ENCODE measurements at regions not wholly inside any gene's neighbourhood (a gene's known extent, or its start where the extent isn't known, plus 50 kb on each side); places are given as distances from the start of the nearest gene placed in this dataset.

- no peak overlapping the region for H2AFZ ChIP-seq
- TF ChIP-seq CTCF (IDR thresholded peaks at IDR 0.05; ENCODE audit: poor library complexity), result no peak
Observed at GRCh38 chr9:106130374-106130773, 436.0 kb downstream of the TMEM38B start.

GRCh38 chr9:106143781-106144180 is 449.4 kb downstream of the TMEM38B start:
- no peaks in the 10 kb centered on the region for H3K79me2 ChIP-seq

More at GRCh38 chr9:106130374-106130773, 436.0 kb downstream of the TMEM38B start:
- H3K4me2 ChIP-seq, result no peak overlapping the region
- H3K4me1 ChIP-seq (ENCODE audit: insufficient read depth), result no peaks in the 10 kb centered on the region
- no peaks in the 10 kb centered on the region for H3K27me3 ChIP-seq
- no peaks in the 10 kb centered on the region for H4K20me1 ChIP-seq (ENCODE audit: insufficient read depth, poor library complexity, severe bottlenecking)
- no peaks in the 10 kb centered on the region for H3K36me3 ChIP-seq (replicated peaks; ENCODE audit: insufficient read depth, low read depth)
- H3K79me2 ChIP-seq, result no peaks in the 10 kb centered on the region
- no peaks in the 10 kb centered on the region for H3K9me2 ChIP-seq (replicated peaks; ENCODE audit: insufficient read depth)
- H3K27ac ChIP-seq, result no peak overlapping the region
- no peak for DNase-seq (ENCODE audit: low spot score)
- no peak overlapping the region for H3K4me3 ChIP-seq
- WGBS (ENCODE audit: low lambda C conversion rate, missing lambda C conversion rate), result 89% methylated on average over 2 of the region's 2 CpGs
- H3K9me3 ChIP-seq (ENCODE audit: low read depth), result no peaks in the 10 kb centered on the region

GRCh38 chr9:106146066-106146840 is 451.9 kb downstream of the TMEM38B start:
- 75% methylated on average over 6 of the region's 6 CpGs for WGBS (ENCODE audit: low lambda C conversion rate, missing lambda C conversion rate)

More at GRCh38 chr9:106143781-106144180, 449.4 kb downstream of the TMEM38B start:
- Histone ChIP-seq H3K27ac (no peak overlapping the region), H3K9me2 (replicated peaks; ENCODE audit: insufficient read depth) (no peaks in the 10 kb centered on the region), H3K36me3 (replicated peaks; ENCODE audit: insufficient read depth, low read depth) (no peaks in the 10 kb centered on the region), H3K9me3 (ENCODE audit: low read depth) (no peaks in the 10 kb centered on the region), H3K4me2 (no peak overlapping the region), H3K4me1 (ENCODE audit: insufficient read depth) (no peaks in the 10 kb centered on the region), H2AFZ (no peak overlapping the region), H3K4me3 (no peak overlapping the region), H3K27me3 (no peaks in the 10 kb centered on the region), H4K20me1 (ENCODE audit: insufficient read depth, poor library complexity, severe bottlenecking) (no peaks in the 10 kb centered on the region)
- 88% methylated on average over 2 of the region's 2 CpGs for WGBS (ENCODE audit: low lambda C conversion rate, missing lambda C conversion rate)
- TF ChIP-seq EZH2 (IDR thresholded peaks at IDR 0.05; ENCODE audit: borderline replicate concordance), result no peak
- no peak for TF ChIP-seq CTCF (IDR thresholded peaks at IDR 0.05; ENCODE audit: poor library complexity)
- no peak for TF ChIP-seq EZH2phosphoT487 (IDR thresholded peaks at IDR 0.05; ENCODE audit: low read depth, severe bottlenecking, unreplicated experiment)
- DNase-seq (ENCODE audit: low spot score), result no peak

More at GRCh38 chr9:106146066-106146840, 451.9 kb downstream of the TMEM38B start:
- Histone ChIP-seq H3K4me3 (no peak overlapping the region), H3K4me2 (no peak overlapping the region), H2AFZ (no peak overlapping the region), H3K9me3 (ENCODE audit: low read depth) (no peaks in the 10 kb centered on the region), H3K79me2 (no peaks in the 10 kb centered on the region), H3K27ac (no peak overlapping the region), H3K9me2 (replicated peaks; ENCODE audit: insufficient read depth) (no peaks in the 10 kb centered on the region), H3K36me3 (replicated peaks; ENCODE audit: insufficient read depth, low read depth) (no peaks in the 10 kb centered on the region), H3K27me3 (no peaks in the 10 kb centered on the region), H4K20me1 (ENCODE audit: insufficient read depth, poor library complexity, severe bottlenecking) (no peaks in the 10 kb centered on the region), H3K4me1 (ENCODE audit: insufficient read depth) (no peaks in the 10 kb centered on the region)
- TF ChIP-seq CTCF (IDR thresholded peaks at IDR 0.05; ENCODE audit: poor library complexity), result no peak
- TF ChIP-seq EZH2 (IDR thresholded peaks at IDR 0.05; ENCODE audit: borderline replicate concordance), result no peak
- TF ChIP-seq EZH2phosphoT487 (IDR thresholded peaks at IDR 0.05; ENCODE audit: low read depth, severe bottlenecking, unreplicated experiment), result no peak
- no peak for DNase-seq (ENCODE audit: low spot score)

All from hepatocyte (in vitro differentiated cells).